OCI-LY1 (cell line): ENCODE measurements at regions not wholly inside any gene's neighbourhood (a gene's known extent, or its start where the extent isn't known, plus 50 kb on each side); places are given as distances from the start of the nearest gene placed in this dataset.

ENCODE experiments used
- H2AFZ ChIP-seq: fragments of 200-600 bp; sonication (generic), shearing (Covaris generic); 2 replicates; pipeline ENCODE4 v1.6.0; 2014; ENCODE audit warnings: antibody characterized with exemption, mild to moderate bottlenecking, low read length
- H3F3A ChIP-seq: fragments of 200-600 bp; sonication (generic), shearing (Covaris generic); 2 replicates; pipeline ENCODE4 v1.6.0; 2014; ENCODE audit warnings: mild to moderate bottlenecking, antibody characterized with exemption, low read length, moderate library complexity; ENCODE audit not compliant: insufficient read depth
- H3K27ac ChIP-seq: fragments of 200-600 bp; sonication (generic); 2 replicates; pipeline ENCODE4 v1.5.1; 2014; ENCODE audit warnings: low read length, mixed run types, mild to moderate bottlenecking, low read depth; ENCODE audit not compliant: poor library complexity, severe bottlenecking
- H3K27me3 ChIP-seq: fragments of 200-600 bp; sonication (generic); 2 replicates; pipeline ENCODE4 v1.6.0; 2014; ENCODE audit warnings: antibody characterized with exemption, mild to moderate bottlenecking, low read length, moderate library complexity; ENCODE audit not compliant: insufficient read depth
- H3K36me3 ChIP-seq: fragments of 200-600 bp; sonication (generic); 2 replicates; pipeline ENCODE4 v1.6.1; 2014; ENCODE audit warnings: mild to moderate bottlenecking, antibody characterized with exemption, low read length, moderate library complexity, mixed read lengths; ENCODE audit not compliant: insufficient read depth
- H3K4me1 ChIP-seq: fragments of 200-600 bp; sonication (generic); 2 replicates; pipeline ENCODE4 v1.5.1; 2014; ENCODE audit warnings: mild to moderate bottlenecking, low read length, moderate library complexity; ENCODE audit not compliant: insufficient read depth, severe bottlenecking
- H3K4me2 ChIP-seq: fragments of 200-600 bp; sonication (generic), shearing (Covaris generic); 2 replicates; pipeline ENCODE4 v1.6.1; 2014; ENCODE audit warnings: low read length
- H3K4me3 ChIP-seq: fragments of 200-600 bp; sonication (generic); 2 replicates; pipeline ENCODE4 v1.5.1; 2014; ENCODE audit warnings: low read length, low read depth, mild to moderate bottlenecking, mixed read lengths; ENCODE audit not compliant: poor library complexity, severe bottlenecking
- H3K79me2 ChIP-seq: fragments of 200-600 bp; shearing (Covaris generic); 2 replicates; pipeline ENCODE4 v1.6.1; 2016; ENCODE audit warnings: mixed run types, low read length, mixed read lengths; ENCODE audit not compliant: insufficient read depth
- H3K9ac ChIP-seq: fragments of 200-600 bp; sonication (generic), shearing (Covaris generic); 2 replicates; pipeline ENCODE4 v1.6.1; 2014; ENCODE audit warnings: mild to moderate bottlenecking, low read length, mixed read lengths
- H3K9me2 ChIP-seq: fragments of 200-600 bp; sonication (generic), shearing (Covaris generic); 2 replicates; pipeline ENCODE4 v1.6.1; 2014; ENCODE audit warnings: low read depth, mild to moderate bottlenecking, low read length, mixed read lengths
- H3K9me3 ChIP-seq: fragments of 200-600 bp; shearing (Covaris generic); 2 replicates; pipeline ENCODE4 v1.6.1; 2014; ENCODE audit warnings: low read length, mixed read lengths
- H4K20me1 ChIP-seq: fragments of 200-600 bp; sonication (generic), shearing (Covaris generic); 2 replicates; pipeline ENCODE4 v1.6.0; 2016; ENCODE audit warnings: mild to moderate bottlenecking, low read length; ENCODE audit not compliant: insufficient read depth
- CTCF ChIP-seq: fragments of 200-600 bp; sonication (generic), shearing (Covaris generic); IDR thresholded peaks from 2 replicates; pipeline ENCODE4 v1.5.1; 2017; ENCODE audit warnings: mild to moderate bottlenecking, antibody characterized with exemption, low read length, moderate library complexity, mixed read lengths
- EZH2 ChIP-seq: fragments of 200-600 bp; sonication (generic), shearing (Covaris generic); IDR thresholded peaks from 2 replicates; pipeline ENCODE4 v1.8.0; 2017; ENCODE audit warnings: borderline replicate concordance, mixed run types, mild to moderate bottlenecking, antibody characterized with exemption, low read length, moderate library complexity, mixed read lengths

GRCh38 chr4:181549576-181550188 is 693.5 kb upstream of the TENM3 start:
- H3F3A ChIP-seq = no peaks in the 10 kb centered on the region
- no peak overlapping the region for H3K4me3 ChIP-seq
- no peaks in the 10 kb centered on the region for H3K4me1 ChIP-seq
- no peak for TF ChIP-seq CTCF
- no peak for TF ChIP-seq EZH2
- no peaks in the 10 kb centered on the region for H3K9me2 ChIP-seq
- no peak overlapping the region for H3K4me2 ChIP-seq
- H3K79me2 ChIP-seq = no peaks in the 10 kb centered on the region
- no peaks in the 10 kb centered on the region for H3K27me3 ChIP-seq
- H3K9ac ChIP-seq = no peak overlapping the region
- H3K9me3 ChIP-seq = no peaks in the 10 kb centered on the region
- no peaks in the 10 kb centered on the region for H4K20me1 ChIP-seq
- H2AFZ ChIP-seq = no peak overlapping the region
- no peak overlapping the region for H3K27ac ChIP-seq
- H3K36me3 ChIP-seq = no peaks in the 10 kb centered on the region

GRCh38 chr4:181550381-181550780 is 692.8 kb upstream of the TENM3 start:
- H3K36me3 ChIP-seq = no peaks in the 10 kb centered on the region
- no peak overlapping the region for H3K4me3 ChIP-seq
- no peak for TF ChIP-seq CTCF
- TF ChIP-seq EZH2 = no peak
- no peak overlapping the region for H2AFZ ChIP-seq
- no peaks in the 10 kb centered on the region for H3F3A ChIP-seq
- no peaks in the 10 kb centered on the region for H4K20me1 ChIP-seq
- H3K79me2 ChIP-seq = no peaks in the 10 kb centered on the region
- no peaks in the 10 kb centered on the region for H3K4me1 ChIP-seq
- H3K4me2 ChIP-seq = no peak overlapping the region
- H3K27me3 ChIP-seq = no peaks in the 10 kb centered on the region
- no peak overlapping the region for H3K27ac ChIP-seq
- H3K9me2 ChIP-seq = no peaks in the 10 kb centered on the region
- H3K9me3 ChIP-seq = no peaks in the 10 kb centered on the region
- H3K9ac ChIP-seq = no peak overlapping the region

GRCh38 chr4:181559637-181560036 is 683.6 kb upstream of the TENM3 start:
- Histone ChIP-seq H3K4me3 (no peak overlapping the region), H3K27ac (no peak overlapping the region), H3K4me1 (no peaks in the 10 kb centered on the region), H3K4me2 (no peak overlapping the region), H3K36me3 (no peaks in the 10 kb centered on the region), H3K27me3 (no peaks in the 10 kb centered on the region), H2AFZ (no peak overlapping the region), H3K9me2 (no peaks in the 10 kb centered on the region), H3K79me2 (no peaks in the 10 kb centered on the region), H3K9ac (no peak overlapping the region), H3K9me3 (no peaks in the 10 kb centered on the region), H4K20me1 (no peaks in the 10 kb centered on the region), H3F3A (no peaks in the 10 kb centered on the region)
- TF ChIP-seq EZH2 (no peak), CTCF (no peak)
